Left ventricle myocardium inferior (tissue), 1 donor: ENCODE measurements at regions not wholly inside any gene's neighbourhood (a gene's known extent, or its start where the extent isn't known, plus 50 kb on each side); places are given as distances from the start of the nearest gene placed in this dataset.

Source experiments
- DNase-seq: peaks from one replicate; pipeline ENCODE4 v3.0.0-alpha.2; 2020
- H3K27ac ChIP-seq: fragments of 200-600 bp; replicated peaks from 2 replicates; pipeline ENCODE4 v1.8.0; 2021
- H3K27me3 ChIP-seq: fragments of 200-600 bp; 2 replicates; pipeline ENCODE4 v1.8.0; 2021; ENCODE audit warnings: low read depth
- H3K36me3 ChIP-seq: fragments of 200-600 bp; 2 replicates; pipeline ENCODE4 v1.8.0; 2021
- H3K4me1 ChIP-seq: fragments of 200-600 bp; 2 replicates; pipeline ENCODE4 v1.8.0; 2021
- H3K4me3 ChIP-seq: fragments of 200-600 bp; 2 replicates; pipeline ENCODE4 v1.8.0; 2021; ENCODE audit warnings: mild to moderate bottlenecking, moderate library complexity
- H3K9me3 ChIP-seq: fragments of 200-600 bp; replicated peaks from 2 replicates; pipeline ENCODE4 v1.8.0; 2021
- intact Hi-C: fragments of 100-400 bp; cut with micrococcal nuclease; formaldehyde crosslinking; loops from one replicate; pipeline ENCODE4 v1.11.0; 2022
- TF ChIP-seq, protein P1 (sequence below): fragments of 200-600 bp; IDR thresholded peaks from 2 replicates; pipeline ENCODE4 v1.8.0; 2021; ENCODE audit warnings: antibody characterized with exemption, mild to moderate bottlenecking, borderline replicate concordance
- donor health status: DM: no; HTN: yes; CAD: no; lungs with severe emphysema.

DNA sequence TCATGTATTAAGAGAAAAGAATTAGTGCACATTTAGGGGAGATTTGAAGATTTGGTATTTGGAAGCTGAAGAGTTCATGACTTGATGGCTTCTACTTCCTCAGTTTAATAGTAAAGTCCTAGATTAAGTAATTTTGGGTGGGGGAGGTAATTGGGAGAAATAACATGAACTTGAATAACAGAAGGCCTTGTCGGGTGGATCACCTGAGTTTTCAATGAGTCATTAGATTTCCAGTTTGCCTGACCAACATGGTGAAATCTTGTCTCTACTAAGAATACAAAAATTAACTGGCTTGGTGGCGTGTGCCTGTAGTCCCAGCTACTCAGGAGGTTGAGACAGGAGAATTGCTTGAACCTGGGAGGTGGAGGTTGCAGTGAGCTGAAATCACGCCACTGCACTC lies 181.0 kb downstream of the GJA1 start:
- intact Hi-C loops, result no loop called here
- Histone ChIP-seq H3K9me3 (no peaks in the 10 kb centered on the region), H3K4me1 (no peaks in the 10 kb centered on the region), H3K27ac (no peak overlapping the region), H3K36me3 (no peaks in the 10 kb centered on the region), H3K27me3 (no peaks in the 10 kb centered on the region), H3K4me3 (no peak overlapping the region)
- no peak for DNase-seq
- TF ChIP-seq, protein P1, sequence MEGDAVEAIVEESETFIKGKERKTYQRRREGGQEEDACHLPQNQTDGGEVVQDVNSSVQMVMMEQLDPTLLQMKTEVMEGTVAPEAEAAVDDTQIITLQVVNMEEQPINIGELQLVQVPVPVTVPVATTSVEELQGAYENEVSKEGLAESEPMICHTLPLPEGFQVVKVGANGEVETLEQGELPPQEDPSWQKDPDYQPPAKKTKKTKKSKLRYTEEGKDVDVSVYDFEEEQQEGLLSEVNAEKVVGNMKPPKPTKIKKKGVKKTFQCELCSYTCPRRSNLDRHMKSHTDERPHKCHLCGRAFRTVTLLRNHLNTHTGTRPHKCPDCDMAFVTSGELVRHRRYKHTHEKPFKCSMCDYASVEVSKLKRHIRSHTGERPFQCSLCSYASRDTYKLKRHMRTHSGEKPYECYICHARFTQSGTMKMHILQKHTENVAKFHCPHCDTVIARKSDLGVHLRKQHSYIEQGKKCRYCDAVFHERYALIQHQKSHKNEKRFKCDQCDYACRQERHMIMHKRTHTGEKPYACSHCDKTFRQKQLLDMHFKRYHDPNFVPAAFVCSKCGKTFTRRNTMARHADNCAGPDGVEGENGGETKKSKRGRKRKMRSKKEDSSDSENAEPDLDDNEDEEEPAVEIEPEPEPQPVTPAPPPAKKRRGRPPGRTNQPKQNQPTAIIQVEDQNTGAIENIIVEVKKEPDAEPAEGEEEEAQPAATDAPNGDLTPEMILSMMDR, result no peak

DNA sequence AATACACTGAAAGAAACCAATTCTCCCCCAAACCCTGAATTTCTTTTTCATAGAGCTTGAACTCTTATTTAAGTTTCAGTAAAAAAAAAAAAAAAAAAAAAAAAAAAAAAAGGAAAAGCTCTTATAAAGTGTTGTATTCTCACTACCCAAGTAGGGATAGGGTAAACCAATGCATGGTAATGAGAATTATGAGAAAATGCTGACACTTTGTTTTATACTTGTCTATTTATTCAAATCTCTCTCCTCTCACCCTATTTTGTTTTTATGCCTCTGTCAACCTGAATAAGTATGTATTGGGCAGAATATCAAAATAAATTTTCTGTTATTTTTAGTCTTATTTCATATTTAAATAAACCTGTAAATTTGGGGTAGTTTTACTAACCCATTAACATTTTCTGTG lies 181.9 kb downstream of the GJA1 start:
- no peak overlapping the region for H3K27ac ChIP-seq
- no peaks in the 10 kb centered on the region for H3K9me3 ChIP-seq
- TF ChIP-seq, protein P1, result no peak
- no peaks in the 10 kb centered on the region for H3K4me1 ChIP-seq
- intact Hi-C loops, result no loop called here
- H3K4me3 ChIP-seq, result no peak overlapping the region
- no peak for DNase-seq
- H3K36me3 ChIP-seq, result no peaks in the 10 kb centered on the region
- H3K27me3 ChIP-seq, result no peaks in the 10 kb centered on the region

DNA sequence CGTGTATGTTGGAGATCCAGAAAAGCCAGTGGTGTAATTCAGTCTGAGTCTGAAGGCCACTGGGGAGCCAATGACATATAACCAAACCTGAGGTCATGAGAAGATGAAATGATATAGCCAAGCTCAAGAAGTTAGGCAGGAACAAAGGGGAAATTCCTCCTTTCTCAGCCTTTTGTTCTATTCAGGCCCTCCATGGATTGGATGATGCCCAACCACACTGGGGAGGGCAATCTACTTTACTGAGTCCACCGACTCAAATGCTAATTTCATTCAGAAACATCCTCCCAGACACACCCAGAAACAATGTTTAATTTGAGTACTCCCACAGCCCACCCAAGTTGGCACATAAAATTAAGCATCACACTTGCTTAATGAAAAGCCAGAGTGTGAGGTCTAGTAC lies 183.6 kb downstream of the GJA1 start:
- H3K4me1 ChIP-seq, result no peaks in the 10 kb centered on the region
- DNase-seq, result no peak
- no peaks in the 10 kb centered on the region for H3K27me3 ChIP-seq
- TF ChIP-seq, protein P1, result no peak
- intact Hi-C loops, result no loop called here
- H3K4me3 ChIP-seq, result no peak overlapping the region
- H3K36me3 ChIP-seq, result no peaks in the 10 kb centered on the region
- no peak overlapping the region for H3K27ac ChIP-seq
- no peaks in the 10 kb centered on the region for H3K9me3 ChIP-seq

GRCh38 chr6:121619987-121620740 lies 184.7 kb downstream of the GJA1 start:
- Histone ChIP-seq H3K36me3 (no peaks in the 10 kb centered on the region), H3K4me1 (no peaks in the 10 kb centered on the region), H3K27ac (no peak overlapping the region), H3K9me3 (no peaks in the 10 kb centered on the region), H3K4me3 (no peak overlapping the region), H3K27me3 (no peaks in the 10 kb centered on the region)
- DNase-seq, result no peak
- TF ChIP-seq, protein P1, result no peak
- intact Hi-C loops, result no loop called here

- no peak for DNase-seq
- Histone ChIP-seq H3K27me3 (no peaks in the 10 kb centered on the region), H3K27ac (no peak overlapping the region), H3K9me3 (peaks cover 16% of the 10 kb centered on the region), H3K4me1 (no peaks in the 10 kb centered on the region), H3K36me3 (no peaks in the 10 kb centered on the region), H3K4me3 (no peak overlapping the region)
- TF ChIP-seq, protein P1, result no peak
- intact Hi-C loops, result no loop called here
Measured at GRCh38 chr6:121627761-121628160, 192.3 kb downstream of the GJA1 start.
